Breast epithelium (tissue), 3 donors: ENCODE measurements at regions not wholly inside any gene's neighbourhood (a gene's known extent, or its start where the extent isn't known, plus 50 kb on each side); places are given as distances from the start of the nearest gene placed in this dataset.
"Not testable (repeated sequence)": the region's sequence is repeated elsewhere in the genome, so short reads cannot be mapped to it uniquely, and the experiment has no call there.

Experiments
- POLR2AphosphoS5 ChIP-seq, 3 donors: sonication (generic); formaldehyde crosslinking; IDR thresholded peaks; one replicate each; pipeline ENCODE4 v1.6.1; 2017; ENCODE audit warnings: antibody characterized with exemption in 3 of 3
- TF ChIP-seq, protein P1 (sequence below), 3 donors: fragments of 450-650 bp; IDR thresholded peaks; one replicate each; pipeline ENCODE4 v1.5.1; 2016 to 2017; ENCODE audit warnings: antibody characterized with exemption in 3 of 3, mild to moderate bottlenecking in 3 of 3, moderate library complexity in 3 of 3

DNA sequence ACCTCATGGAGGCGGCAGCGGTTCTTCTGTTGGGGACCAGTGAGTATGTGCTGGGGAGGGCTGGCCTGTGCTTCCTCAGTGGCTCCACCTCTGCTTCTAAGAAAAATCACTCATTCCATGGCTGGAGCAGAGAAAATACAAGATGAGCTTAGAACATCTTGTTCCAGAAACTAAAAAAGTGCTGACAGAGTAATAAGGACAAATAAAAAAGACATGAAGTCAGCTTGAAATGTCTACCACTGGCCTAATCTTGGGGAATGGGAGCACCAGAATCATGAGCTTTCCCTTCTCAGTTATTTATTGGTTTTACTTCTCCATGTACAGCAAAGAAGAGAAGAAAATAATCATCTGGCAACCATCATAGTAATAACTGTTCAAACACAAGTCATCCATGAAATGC, 81.1 kb upstream of the TEKT4 start:
- not testable (repeated sequence) for TF ChIP-seq POLR2AphosphoS5 (IDR thresholded peaks at IDR 0.05)
- TF ChIP-seq, protein P1, sequence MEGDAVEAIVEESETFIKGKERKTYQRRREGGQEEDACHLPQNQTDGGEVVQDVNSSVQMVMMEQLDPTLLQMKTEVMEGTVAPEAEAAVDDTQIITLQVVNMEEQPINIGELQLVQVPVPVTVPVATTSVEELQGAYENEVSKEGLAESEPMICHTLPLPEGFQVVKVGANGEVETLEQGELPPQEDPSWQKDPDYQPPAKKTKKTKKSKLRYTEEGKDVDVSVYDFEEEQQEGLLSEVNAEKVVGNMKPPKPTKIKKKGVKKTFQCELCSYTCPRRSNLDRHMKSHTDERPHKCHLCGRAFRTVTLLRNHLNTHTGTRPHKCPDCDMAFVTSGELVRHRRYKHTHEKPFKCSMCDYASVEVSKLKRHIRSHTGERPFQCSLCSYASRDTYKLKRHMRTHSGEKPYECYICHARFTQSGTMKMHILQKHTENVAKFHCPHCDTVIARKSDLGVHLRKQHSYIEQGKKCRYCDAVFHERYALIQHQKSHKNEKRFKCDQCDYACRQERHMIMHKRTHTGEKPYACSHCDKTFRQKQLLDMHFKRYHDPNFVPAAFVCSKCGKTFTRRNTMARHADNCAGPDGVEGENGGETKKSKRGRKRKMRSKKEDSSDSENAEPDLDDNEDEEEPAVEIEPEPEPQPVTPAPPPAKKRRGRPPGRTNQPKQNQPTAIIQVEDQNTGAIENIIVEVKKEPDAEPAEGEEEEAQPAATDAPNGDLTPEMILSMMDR (IDR thresholded peaks at IDR 0.05), result not testable (repeated sequence)
